Lower lobe of right lung (tissue), 2 donors: ENCODE measurements at regions not wholly inside any gene's neighbourhood (a gene's known extent, or its start where the extent isn't known, plus 50 kb on each side); places are given as distances from the start of the nearest gene placed in this dataset.

Experiments used
- ATAC-seq, 2 donors: fragments of 200-7000 bp; cut with Tn5 transposase; one replicate each; pipeline ENCODE4 v1.9.1; 2020 to 2022; ENCODE audit warnings: mild to moderate bottlenecking in 2 of 2, moderate library complexity in 2 of 2
- DNase-seq: peaks from one replicate; pipeline ENCODE4 v3.0.0-alpha.2; 2020
- H3K27ac ChIP-seq: fragments of 200-600 bp; one replicate; pipeline ENCODE4 v1.8.0; 2022
- H3K27me3 ChIP-seq: fragments of 200-600 bp; one replicate; pipeline ENCODE4 v1.8.0; 2022; ENCODE audit warnings: low read depth
- H3K36me3 ChIP-seq: fragments of 200-600 bp; one replicate; pipeline ENCODE4 v1.8.0; 2022; ENCODE audit warnings: mild to moderate bottlenecking
- H3K4me1 ChIP-seq: fragments of 200-600 bp; one replicate; pipeline ENCODE4 v1.8.0; 2022
- H3K4me3 ChIP-seq: fragments of 200-600 bp; one replicate; pipeline ENCODE4 v1.8.0; 2022; ENCODE audit warnings: mild to moderate bottlenecking
- H3K9me3 ChIP-seq: fragments of 200-600 bp; one replicate; pipeline ENCODE4 v1.8.0; 2022
- intact Hi-C: fragments of 100-400 bp; cut with DNase I; formaldehyde crosslinking; loops from one replicate; pipeline ENCODE4 v1.11.0; 2022
- TF ChIP-seq, protein P1 (sequence below): fragments of 200-600 bp; IDR thresholded peaks from one replicate; pipeline ENCODE4 v1.8.0; 2022; ENCODE audit warnings: antibody characterized with exemption, mild to moderate bottlenecking
- donor health status: DM: no; HTN: yes; CAD: no; lungs with severe emphysema.

DNA sequence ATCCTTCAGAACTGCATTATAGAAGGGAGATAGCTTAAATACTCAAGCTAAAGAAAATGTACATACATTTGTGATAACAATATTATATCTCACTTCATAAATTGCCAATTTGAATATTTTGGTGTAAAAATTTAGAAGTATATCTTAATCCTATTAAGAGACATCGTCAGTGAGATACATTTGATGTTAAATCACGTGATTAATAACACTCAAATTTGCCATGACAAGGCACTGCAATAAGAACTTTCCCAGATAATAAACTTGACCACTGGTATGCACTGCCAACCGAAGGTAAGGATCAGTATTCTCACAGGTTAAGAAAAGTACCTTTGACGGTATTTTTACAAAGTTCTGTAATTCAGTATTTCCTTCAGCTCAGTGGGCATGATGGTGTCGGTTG lies 764.7 kb upstream of the FRG1 start:
- DNase-seq (no peak), ATAC-seq (no peak)
- no peaks in the 10 kb centered on the region for H3K36me3 ChIP-seq
- no peaks in the 10 kb centered on the region for H3K9me3 ChIP-seq
- TF ChIP-seq, protein P1, sequence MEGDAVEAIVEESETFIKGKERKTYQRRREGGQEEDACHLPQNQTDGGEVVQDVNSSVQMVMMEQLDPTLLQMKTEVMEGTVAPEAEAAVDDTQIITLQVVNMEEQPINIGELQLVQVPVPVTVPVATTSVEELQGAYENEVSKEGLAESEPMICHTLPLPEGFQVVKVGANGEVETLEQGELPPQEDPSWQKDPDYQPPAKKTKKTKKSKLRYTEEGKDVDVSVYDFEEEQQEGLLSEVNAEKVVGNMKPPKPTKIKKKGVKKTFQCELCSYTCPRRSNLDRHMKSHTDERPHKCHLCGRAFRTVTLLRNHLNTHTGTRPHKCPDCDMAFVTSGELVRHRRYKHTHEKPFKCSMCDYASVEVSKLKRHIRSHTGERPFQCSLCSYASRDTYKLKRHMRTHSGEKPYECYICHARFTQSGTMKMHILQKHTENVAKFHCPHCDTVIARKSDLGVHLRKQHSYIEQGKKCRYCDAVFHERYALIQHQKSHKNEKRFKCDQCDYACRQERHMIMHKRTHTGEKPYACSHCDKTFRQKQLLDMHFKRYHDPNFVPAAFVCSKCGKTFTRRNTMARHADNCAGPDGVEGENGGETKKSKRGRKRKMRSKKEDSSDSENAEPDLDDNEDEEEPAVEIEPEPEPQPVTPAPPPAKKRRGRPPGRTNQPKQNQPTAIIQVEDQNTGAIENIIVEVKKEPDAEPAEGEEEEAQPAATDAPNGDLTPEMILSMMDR: no peak
- H3K4me3 ChIP-seq: no peak overlapping the region
- intact Hi-C loops: no loop called here
- H3K4me1 ChIP-seq: no peaks in the 10 kb centered on the region
- H3K27ac ChIP-seq: no peak overlapping the region
- no peaks in the 10 kb centered on the region for H3K27me3 ChIP-seq

DNA sequence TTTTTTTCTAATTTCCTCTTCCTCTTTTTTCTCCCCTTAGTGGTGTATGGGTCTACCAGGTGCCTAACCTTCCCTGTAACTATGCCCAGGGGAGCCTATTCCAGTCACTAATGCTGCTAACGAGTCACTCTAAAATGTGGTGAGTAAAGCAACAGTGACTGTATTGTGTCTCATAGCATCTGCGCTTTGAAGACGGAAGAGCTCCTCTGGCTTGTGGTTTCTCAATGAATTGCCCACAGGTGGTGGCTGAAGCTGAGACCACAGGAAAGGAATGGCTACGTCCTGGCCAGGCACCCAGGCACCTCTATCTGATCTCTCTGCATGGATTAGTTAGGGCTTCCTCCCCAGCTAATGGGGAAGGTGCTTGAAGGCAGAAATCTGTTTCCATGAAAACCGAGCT lies 763.5 kb upstream of the FRG1 start:
- ATAC-seq (no peak), DNase-seq (no peak)
- no peaks in the 10 kb centered on the region for H3K36me3 ChIP-seq
- TF ChIP-seq, protein P1: no peak
- intact Hi-C loops: no loop called here
- H3K4me1 ChIP-seq: no peaks in the 10 kb centered on the region
- no peaks in the 10 kb centered on the region for H3K27me3 ChIP-seq
- no peaks in the 10 kb centered on the region for H3K9me3 ChIP-seq
- no peak overlapping the region for H3K4me3 ChIP-seq
- H3K27ac ChIP-seq: no peak overlapping the region

GRCh38 chr4:189178125-189178746 lies 762.4 kb upstream of the FRG1 start:
- intact Hi-C loops: no loop called here
- Histone ChIP-seq H3K27me3 (no peaks in the 10 kb centered on the region), H3K4me3 (no peak overlapping the region), H3K4me1 (no peaks in the 10 kb centered on the region), H3K9me3 (no peaks in the 10 kb centered on the region), H3K36me3 (no peaks in the 10 kb centered on the region), H3K27ac (no peak overlapping the region)
- ATAC-seq: no peak
- no peak for DNase-seq
- TF ChIP-seq, protein P1: no peak

- peaks cover 3% of the 10 kb centered on the region for H3K9me3 ChIP-seq
- ATAC-seq (no peak), DNase-seq (no peak)
- no peaks in the 10 kb centered on the region for H3K36me3 ChIP-seq
- TF ChIP-seq, protein P1: no peak
- H3K4me3 ChIP-seq: no peak overlapping the region
- intact Hi-C loops: no loop called here
- no peak overlapping the region for H3K27ac ChIP-seq
- H3K4me1 ChIP-seq: no peaks in the 10 kb centered on the region
- no peaks in the 10 kb centered on the region for H3K27me3 ChIP-seq
Measured at GRCh38 chr4:189185810-189186432, 754.8 kb upstream of the FRG1 start.

GRCh38 chr4:189187531-189188052 lies 753.1 kb upstream of the FRG1 start:
- DNase-seq (no peak), ATAC-seq (no peak)
- Histone ChIP-seq H3K27me3 (no peaks in the 10 kb centered on the region), H3K4me3 (no peak overlapping the region), H3K36me3 (no peaks in the 10 kb centered on the region), H3K27ac (no peak overlapping the region), H3K9me3 (peaks cover 3% of the 10 kb centered on the region), H3K4me1 (no peaks in the 10 kb centered on the region)
- TF ChIP-seq, protein P1: no peak
- intact Hi-C loops: no loop called here
